TTC549 (cell line): ENCODE measurements at regions not wholly inside any gene's neighbourhood (a gene's known extent, or its start where the extent isn't known, plus 50 kb on each side); places are given as distances from the start of the nearest gene placed in this dataset.

Experiments
- FAIRE-seq: peaks from 2 replicates; lab custom pipeline; 2012; peaks lifted over from hg19 to GRCh38; lab: Jason Lieb, UNC

DNA sequence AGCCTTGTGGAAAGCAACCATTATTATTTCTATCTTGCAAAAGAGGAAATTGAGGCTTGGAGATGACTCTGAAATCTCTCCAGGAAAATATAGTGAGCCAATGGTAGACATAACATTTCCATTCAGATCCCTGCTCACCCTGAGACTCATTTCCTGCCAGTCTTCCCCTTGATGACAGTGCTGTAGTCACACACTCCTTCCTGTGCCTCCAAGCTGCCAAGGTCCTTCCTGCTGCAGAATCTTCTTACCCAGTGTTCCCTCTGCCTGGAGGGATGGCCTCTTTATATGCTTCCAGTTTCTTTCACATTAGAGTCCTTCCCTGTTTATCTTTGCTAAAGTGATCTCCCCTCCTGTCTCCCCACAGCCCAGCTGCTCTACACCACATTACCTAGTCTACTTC, 648.1 kb downstream of the TOX3 start:
- FAIRE-seq = no peak

- no peak for FAIRE-seq
Measured at GRCh38 chr16:51896013-51896412, 650.9 kb downstream of the TOX3 start.

DNA sequence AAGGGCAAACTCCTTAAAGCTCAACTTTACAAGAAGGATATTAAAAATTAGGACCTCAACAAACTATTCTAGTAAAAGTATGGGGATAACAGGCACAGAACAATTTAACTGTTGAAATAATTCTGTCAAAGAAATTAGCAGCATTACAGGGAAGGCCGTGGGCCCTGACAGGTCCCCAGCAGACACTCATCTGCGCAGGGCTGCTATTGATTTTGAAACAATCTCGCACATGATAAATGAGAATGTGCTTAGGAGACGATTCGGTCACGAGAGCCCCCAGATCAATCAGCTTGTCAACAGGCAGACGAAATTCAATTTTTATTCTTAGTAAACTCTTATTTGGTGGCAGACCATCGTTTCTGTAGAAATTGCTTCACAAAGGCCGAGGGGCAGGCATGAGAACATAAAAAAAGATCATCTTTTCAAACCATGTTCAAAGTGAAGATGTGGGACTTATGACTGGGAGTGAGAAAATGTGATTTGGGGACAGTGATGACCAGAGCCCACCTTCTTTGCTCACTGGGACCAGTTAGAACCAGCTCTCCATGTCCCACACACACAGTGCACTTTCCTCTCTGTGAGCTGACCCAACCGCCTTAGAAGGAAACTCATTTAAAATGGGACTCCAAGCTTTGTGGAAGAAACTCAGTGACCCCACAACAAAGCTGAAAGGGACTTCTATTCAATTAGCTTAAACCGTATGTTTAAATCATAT, 654.5 kb downstream of the TOX3 start:
- FAIRE-seq = no peak

GRCh38 chr16:51888534-51888933, 658.4 kb downstream of the TOX3 start:
- FAIRE-seq = no peak

DNA sequence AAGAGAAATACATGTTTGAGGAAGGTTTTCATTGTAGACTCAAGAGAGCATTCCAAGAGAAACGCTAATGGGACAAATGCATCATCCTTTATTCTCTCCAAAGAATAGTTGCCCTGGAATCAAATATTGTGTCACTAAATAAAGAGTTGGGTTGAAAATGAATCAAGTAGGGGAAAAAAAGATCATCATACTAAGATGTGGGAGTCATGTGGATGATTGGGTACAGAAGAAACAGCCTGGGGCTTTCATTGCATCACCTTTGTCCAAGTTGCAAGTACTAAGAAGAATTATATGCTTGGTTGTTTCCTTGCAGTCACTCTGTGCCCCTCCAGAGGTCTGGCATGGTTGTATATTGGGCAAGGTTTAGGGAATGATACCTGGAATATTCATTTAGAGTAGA, 658.9 kb downstream of the TOX3 start:
- FAIRE-seq = no peak

GRCh38 chr16:51886456-51886855, 660.5 kb downstream of the TOX3 start:
- no peak for FAIRE-seq

DNA sequence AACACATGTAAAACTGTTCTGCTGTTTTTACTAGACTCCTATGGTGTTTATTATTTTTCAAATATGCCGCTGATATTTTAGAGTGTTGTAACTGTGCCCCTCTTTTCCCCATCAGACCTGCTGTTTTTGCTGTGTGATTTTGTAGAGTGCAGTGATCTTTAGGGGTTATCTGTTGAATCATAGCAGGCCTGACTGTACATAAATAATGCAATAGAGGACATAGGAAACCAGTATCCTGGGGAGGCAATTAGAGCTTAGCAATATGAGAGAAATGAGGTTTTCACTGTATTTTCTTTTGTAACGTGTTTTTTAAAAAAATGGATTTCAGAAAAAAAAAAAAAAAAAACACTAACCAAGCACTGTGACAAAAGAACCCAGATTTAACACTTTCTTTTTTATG, 662.2 kb downstream of the TOX3 start:
- no peak for FAIRE-seq

DNA sequence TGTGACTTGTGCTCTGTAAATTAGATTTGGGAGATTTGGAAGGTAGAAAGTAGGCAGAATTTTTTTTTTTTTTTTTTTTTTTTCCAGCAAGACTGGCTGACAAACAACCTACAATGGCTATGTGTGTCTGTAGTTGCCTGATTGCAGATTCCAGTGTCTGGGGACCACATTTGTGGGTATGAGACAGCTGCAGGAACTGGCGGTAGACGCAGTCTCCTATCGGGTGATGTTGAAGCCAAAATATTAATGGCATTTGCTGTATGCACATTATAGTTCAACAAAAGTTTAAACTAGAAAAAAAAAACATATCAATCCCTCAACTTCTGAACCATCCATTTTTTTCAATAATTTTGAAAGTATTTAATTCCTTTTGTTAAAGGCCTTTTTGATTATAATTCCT, 665.2 kb downstream of the TOX3 start:
- no peak for FAIRE-seq

DNA sequence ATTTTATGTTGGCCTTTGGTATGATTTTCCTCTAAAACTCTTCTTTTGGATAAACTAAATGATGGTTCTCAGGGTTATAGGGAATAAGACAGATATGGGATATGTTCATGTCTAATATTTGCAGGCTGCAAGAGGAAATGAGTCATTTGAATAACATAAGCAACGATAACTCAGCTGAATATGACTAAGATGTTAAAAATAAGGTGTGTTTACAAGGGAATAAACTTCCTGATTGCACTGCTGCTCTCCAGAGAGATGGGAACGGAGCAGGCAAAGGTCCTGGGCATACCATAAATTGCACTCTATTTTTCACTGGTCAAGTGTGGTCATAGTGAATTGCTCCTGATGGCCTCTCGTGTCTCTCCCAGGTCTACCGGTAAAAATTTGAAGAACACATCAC, 666.2 kb downstream of the TOX3 start:
- FAIRE-seq = no peak

DNA sequence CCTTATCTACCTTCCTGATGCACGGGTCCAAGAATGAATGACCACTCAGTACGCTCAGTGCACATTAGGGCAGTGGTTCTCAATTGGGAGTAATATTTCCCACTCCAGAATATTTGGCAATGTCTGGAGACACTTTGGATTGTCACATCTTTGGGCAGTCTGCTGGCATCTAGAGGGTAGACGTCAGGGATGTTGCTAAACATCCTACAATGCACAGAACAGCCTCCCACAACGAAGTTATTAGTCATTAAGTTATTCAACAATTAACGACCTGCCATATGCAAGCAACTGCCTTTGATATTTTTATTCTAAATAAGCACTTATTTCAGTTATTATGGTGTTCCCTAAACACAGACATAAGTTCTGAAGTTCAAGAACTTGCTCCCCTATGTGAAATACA, 669.3 kb downstream of the TOX3 start:
- FAIRE-seq = no peak

DNA sequence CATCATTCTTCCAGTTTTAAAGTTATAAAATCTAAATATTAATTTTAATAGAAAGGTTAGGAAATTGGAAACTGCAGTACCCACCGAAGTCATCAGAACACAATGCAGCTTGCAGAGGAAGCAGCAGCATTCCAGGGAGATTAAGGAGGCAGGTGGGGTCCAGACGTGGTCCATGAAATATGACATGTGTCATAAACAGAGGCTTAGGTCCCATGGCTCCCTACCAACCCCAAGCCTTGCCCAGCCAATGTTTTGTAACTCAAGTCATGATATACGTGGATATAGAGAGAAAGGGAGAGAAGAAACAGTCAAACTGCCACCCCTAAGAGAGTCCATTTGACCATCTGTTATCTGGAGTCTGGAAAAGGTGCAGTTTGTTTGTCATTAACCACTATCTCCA, 670.0 kb downstream of the TOX3 start:
- no peak for FAIRE-seq

DNA sequence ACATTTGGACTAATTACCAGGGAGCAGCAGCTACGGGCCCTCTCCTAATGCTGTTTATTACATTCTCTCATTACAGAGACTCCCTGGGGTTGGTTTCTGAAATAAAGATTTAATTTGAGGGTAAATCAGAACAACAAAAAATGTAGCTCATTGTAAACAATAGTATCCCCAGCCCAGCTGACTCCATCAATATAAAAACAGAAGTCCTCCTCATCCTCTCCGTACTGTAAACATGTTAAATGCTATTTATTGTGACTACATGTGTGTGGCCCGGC, 670.4 kb downstream of the TOX3 start:
- FAIRE-seq = no peak

- FAIRE-seq = no peak
Measured at GRCh38 chr16:51875834-51876600, 670.9 kb downstream of the TOX3 start.

DNA sequence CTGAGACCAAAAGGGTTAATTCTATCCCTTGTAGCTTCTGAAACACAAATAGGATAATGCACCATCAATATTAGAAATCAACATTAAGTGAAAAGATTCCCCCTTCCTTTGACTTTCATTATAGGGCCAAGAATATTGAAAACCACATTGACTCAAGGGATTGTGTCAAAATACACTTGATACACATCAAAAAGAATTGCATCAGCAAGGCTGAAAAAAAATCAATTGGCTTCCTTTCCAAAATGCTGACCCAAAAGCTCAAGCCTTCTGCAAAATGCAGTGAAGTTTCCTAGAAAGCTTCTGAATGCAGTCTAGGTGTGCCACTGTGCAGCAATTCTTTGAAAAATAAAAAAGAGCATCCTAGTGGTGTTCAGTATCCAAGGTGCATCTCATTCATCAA, 674.4 kb downstream of the TOX3 start:
- no peak for FAIRE-seq

GRCh38 chr16:51870296-51870854, 676.6 kb downstream of the TOX3 start:
- FAIRE-seq = no peak

GRCh38 chr16:51869176-51869575, 677.8 kb downstream of the TOX3 start:
- no peak for FAIRE-seq

- FAIRE-seq = no peak
Measured at GRCh38 chr16:51868631-51869030, 678.3 kb downstream of the TOX3 start.

DNA sequence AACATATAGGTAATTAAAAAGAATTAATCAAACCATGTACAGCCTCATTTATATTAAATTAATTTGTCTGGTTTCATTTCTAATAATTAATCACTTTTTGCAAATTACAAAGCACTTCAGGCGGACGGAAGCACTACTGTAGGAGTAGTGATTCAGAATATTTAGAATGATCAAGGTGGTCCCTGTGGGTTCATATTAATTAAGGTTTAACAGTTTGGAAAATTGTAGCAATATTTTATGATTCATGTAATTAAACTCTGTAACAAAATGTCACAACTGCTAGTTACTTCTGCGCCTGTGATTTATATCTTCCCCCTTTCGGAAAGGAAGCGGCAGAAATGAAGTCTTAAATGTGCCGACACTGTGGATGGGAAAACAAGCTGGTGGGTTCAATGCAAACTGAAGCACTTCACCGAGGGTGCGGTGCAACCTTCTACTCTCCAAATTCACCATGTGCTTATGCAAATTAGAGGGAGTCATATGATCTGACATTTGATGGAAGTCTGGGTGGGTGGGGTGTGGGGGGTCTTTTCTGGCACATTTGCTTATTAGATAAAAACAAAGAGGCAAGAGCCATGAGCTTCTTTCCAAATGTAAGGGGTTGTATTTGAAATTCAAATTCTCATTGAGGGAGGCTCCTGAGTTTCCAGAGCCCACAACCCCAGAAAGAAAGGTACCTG, 679.4 kb downstream of the TOX3 start:
- no peak for FAIRE-seq

DNA sequence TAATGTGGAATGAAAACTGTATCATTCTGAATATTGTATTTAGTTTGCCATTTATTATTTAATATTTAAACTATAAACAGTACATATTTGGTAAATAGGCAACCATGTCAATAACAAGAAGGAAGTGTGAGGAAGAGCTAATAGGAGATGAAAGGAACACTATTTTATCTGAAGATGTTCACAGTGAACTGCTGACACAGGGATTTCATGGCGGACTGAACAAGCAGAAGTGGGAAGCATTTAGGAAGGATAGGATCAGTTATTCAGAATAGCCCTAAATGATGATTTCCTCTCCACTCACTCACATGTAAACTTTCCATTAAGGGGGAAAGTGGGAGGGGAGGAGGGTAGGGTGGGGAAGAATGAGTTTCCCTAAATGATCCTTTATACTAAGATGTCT, 682.4 kb downstream of the TOX3 start:
- no peak for FAIRE-seq

GRCh38 chr16:51854401-51854951, 692.5 kb downstream of the TOX3 start:
- no peak for FAIRE-seq

DNA sequence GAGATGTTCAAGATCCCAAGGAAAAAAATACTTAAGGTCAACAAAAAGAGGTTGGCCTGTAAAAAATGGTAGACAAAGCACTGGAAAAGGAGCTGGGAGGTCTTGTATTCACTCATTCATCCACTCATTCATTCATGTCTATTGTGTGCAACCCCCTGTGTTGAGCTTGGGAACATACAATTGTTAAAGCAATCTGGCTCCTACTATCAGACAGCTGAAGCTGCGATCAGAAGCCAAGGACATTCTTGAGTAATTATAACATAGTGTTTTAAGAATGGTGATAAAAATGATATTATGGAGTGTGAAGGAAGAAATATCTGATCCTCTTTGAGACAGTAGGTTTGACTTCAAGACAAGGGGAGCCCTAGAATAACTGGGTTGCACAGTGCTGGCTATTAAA, 693.4 kb downstream of the TOX3 start:
- FAIRE-seq = no peak

DNA sequence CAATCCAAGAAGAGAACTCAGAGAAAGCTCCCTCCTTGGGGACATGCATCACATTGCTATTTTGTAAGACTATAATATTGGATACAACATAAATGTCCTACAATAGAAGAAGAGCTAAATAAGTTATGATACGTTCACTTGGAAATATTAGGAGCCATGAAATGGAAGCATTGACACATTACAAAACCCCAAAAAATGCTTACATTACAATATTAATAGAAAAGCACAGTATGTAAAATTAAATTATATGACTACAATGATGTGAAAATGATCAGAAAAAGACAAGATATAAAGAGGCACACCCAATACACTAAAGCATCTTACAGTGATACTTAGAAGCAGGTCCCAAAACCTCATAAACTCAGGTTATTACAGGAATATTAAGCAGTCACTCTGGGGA, 694.1 kb downstream of the TOX3 start:
- FAIRE-seq = no peak

DNA sequence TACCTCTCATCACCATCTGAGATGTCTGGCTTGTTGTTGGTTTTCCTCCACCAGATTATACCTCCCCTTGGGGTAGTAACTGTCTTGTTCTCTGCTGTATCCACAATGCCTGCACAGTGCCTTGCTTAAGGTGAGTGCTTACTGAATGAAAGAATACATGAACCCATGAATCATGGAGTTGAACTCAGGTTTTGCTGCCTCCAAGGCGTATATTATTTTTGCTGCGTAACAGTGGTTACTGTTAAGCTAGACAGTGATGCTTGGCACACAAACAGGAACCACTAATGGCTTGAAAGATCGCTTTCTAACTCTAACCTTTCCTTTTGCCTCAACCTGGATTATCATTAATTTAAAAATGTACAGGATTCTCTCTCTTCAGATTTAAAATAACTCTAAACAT, 695.8 kb downstream of the TOX3 start:
- FAIRE-seq = no peak
